HL-60 (cell line): ENCODE measurements at regions not wholly inside any gene's neighbourhood (a gene's known extent, or its start where the extent isn't known, plus 50 kb on each side); places are given as distances from the start of the nearest gene placed in this dataset.

Experiments
- DNase-seq, 2 experiments: peaks; one replicate each; pipeline ENCODE4 v3.0.0-alpha.2; 2010 to 2020; ENCODE audit warnings: low read depth in 1 of 2, low spot score in 1 of 2
- H3K27ac ChIP-seq: fragments of 250-450 bp; sonication (Bioruptor Pico); replicated peaks from 2 replicates; pipeline ENCODE4 v1.5.1; 2020; ENCODE audit warnings: mild to moderate bottlenecking, moderate library complexity
- H3K27me3 ChIP-seq: fragments of 250-450 bp; sonication (Bioruptor Pico); 2 replicates; pipeline ENCODE4 v1.5.1; 2021; ENCODE audit warnings: mild to moderate bottlenecking, moderate library complexity; ENCODE audit not compliant: insufficient read depth, poor library complexity, severe bottlenecking
- H3K4me3 ChIP-seq: replicated peaks from 2 replicates; pipeline ENCODE4 v1.5.1; 2011; ENCODE audit warnings: mild to moderate bottlenecking, control low read depth, low read length; ENCODE audit not compliant: insufficient read depth
- CTCF ChIP-seq: IDR thresholded peaks from one replicate; pipeline ENCODE4 v1.5.1; 2011; ENCODE audit warnings: low read length, control low read depth, inconsistent platforms; ENCODE audit not compliant: insufficient read depth
- GABPA ChIP-seq: IDR thresholded peaks from 2 replicates; pipeline ENCODE4 v1.6.1; 2012; ENCODE audit warnings: low read depth
- POLR2AphosphoS5 ChIP-seq: IDR thresholded peaks from 2 replicates; pipeline ENCODE4 v1.6.1; 2012; ENCODE audit warnings: low read depth
- REST ChIP-seq: IDR thresholded peaks from 2 replicates; pipeline ENCODE4 v1.6.1; 2012; ENCODE audit warnings: low read depth; ENCODE audit not compliant: insufficient replicate concordance
- SPI1 ChIP-seq: IDR thresholded peaks from 2 replicates; pipeline ENCODE4 v1.6.1; 2012; ENCODE audit warnings: low read depth, mild to moderate bottlenecking, borderline replicate concordance

- no peak for DNase-seq
- no peaks in the 10 kb centered on the region for H3K27me3 ChIP-seq
- no peak overlapping the region for H3K4me3 ChIP-seq
- TF ChIP-seq REST: no peak
- no peak for TF ChIP-seq GABPA
- TF ChIP-seq POLR2AphosphoS5: no peak
- TF ChIP-seq CTCF: no peak
- TF ChIP-seq SPI1: no peak
- H3K27ac ChIP-seq: no peak overlapping the region
These were observed 496.7 kb downstream of the EIPR1 start for GRCh38 chr2:2880938-2881337.

- DNase-seq: no peak
- Histone ChIP-seq H3K27ac (no peak overlapping the region), H3K4me3 (no peak overlapping the region), H3K27me3 (no peaks in the 10 kb centered on the region)
- no peak for TF ChIP-seq POLR2AphosphoS5
- TF ChIP-seq SPI1: no peak
These were observed 497.8 kb downstream of the EIPR1 start for GRCh38 chr2:2879781-2880180.

- Histone ChIP-seq H3K27me3 (no peaks in the 10 kb centered on the region), H3K4me3 (no peak overlapping the region), H3K27ac (no peak overlapping the region)
- DNase-seq: no peak
- TF ChIP-seq CTCF (no peak), GABPA (no peak), POLR2AphosphoS5 (no peak), SPI1 (no peak), REST (no peak)
These were observed 498.5 kb downstream of the EIPR1 start for GRCh38 chr2:2879071-2879470.

GRCh38 chr2:2877427-2877826 is 500.2 kb downstream of the EIPR1 start:
- no peak for DNase-seq
- no peaks in the 10 kb centered on the region for H3K27me3 ChIP-seq
- H3K4me3 ChIP-seq: no peak overlapping the region
- no peak for TF ChIP-seq SPI1
- H3K27ac ChIP-seq: no peak overlapping the region
